HEK293 (cell line): ENCODE measurements at regions not wholly inside any gene's neighbourhood (a gene's known extent, or its start where the extent isn't known, plus 50 kb on each side); places are given as distances from the start of the nearest gene placed in this dataset.

Experiments
- CTCF ChIP-seq: fragments of 450-650 bp; formaldehyde crosslinking; IDR thresholded peaks from 2 replicates; pipeline ENCODE4 v1.5.1; 2016; ENCODE audit warnings: missing biosample characterization, missing genetic modification characterization
- ZBTB49 ChIP-seq: fragments of 450-650 bp; formaldehyde crosslinking; IDR thresholded peaks from 2 replicates; pipeline ENCODE4 v1.5.1; 2016; ENCODE audit warnings: missing biosample characterization, missing genetic modification characterization, low read depth
- ZNF2 ChIP-seq: fragments of 450-650 bp; formaldehyde crosslinking; IDR thresholded peaks from 2 replicates; pipeline ENCODE4 v1.5.1; 2016; ENCODE audit warnings: missing biosample characterization, missing genetic modification characterization
- ZNF362 ChIP-seq: fragments of 450-650 bp; formaldehyde crosslinking; IDR thresholded peaks from 2 replicates; pipeline ENCODE4 v1.5.1; 2016; ENCODE audit warnings: missing biosample characterization, missing genetic modification characterization
- ZNF645 ChIP-seq: fragments of 450-650 bp; formaldehyde crosslinking; IDR thresholded peaks from 2 replicates; pipeline ENCODE4; 2016; ENCODE audit warnings: missing biosample characterization, missing genetic modification characterization
- ZSCAN4 ChIP-seq: fragments of 450-650 bp; formaldehyde crosslinking; IDR thresholded peaks from 2 replicates; pipeline ENCODE4 v1.5.1; 2017; ENCODE audit warnings: missing biosample characterization, missing genetic modification characterization

GRCh38 chr11:23859087-23859486, 637.8 kb upstream of the LUZP2 start:
- no peak for TF ChIP-seq CTCF (tag by site-specific recombination)
- no peak for TF ChIP-seq ZBTB49 (tag by site-specific recombination)
- TF ChIP-seq ZNF362 (tag by site-specific recombination) = no peak
- no peak for TF ChIP-seq ZNF2 (tag by site-specific recombination)
- no peak for TF ChIP-seq ZNF645
- no peak for TF ChIP-seq ZSCAN4 (tag by site-specific recombination)
